ENCODE measurements at regions not wholly inside any gene's neighbourhood (a gene's known extent, or its start where the extent isn't known, plus 50 kb on each side); places are given as distances from the start of the nearest gene placed in this dataset.

- TF ChIP-seq CTCF (IDR thresholded peaks at IDR 0.05; ENCODE audit: borderline replicate concordance, extremely low read depth, low read length, poor library complexity, severe bottlenecking) (no peak), EZH2 (IDR thresholded peaks at IDR 0.05; ENCODE audit: borderline replicate concordance, low read depth, low read length, severe bottlenecking) (no peak)
Observed at GRCh38 chr9:106174346-106174745, 480.0 kb downstream of the TMEM38B start.

All from DND-41 (cell line).